EL (cell line): ENCODE measurements at regions not wholly inside any gene's neighbourhood (a gene's known extent, or its start where the extent isn't known, plus 50 kb on each side); places are given as distances from the start of the nearest gene placed in this dataset.
"Not testable (repeated sequence)": the region's sequence is repeated elsewhere in the genome, so short reads cannot be mapped to it uniquely, and the experiment has no call there.

Experiments
- DNase-seq: peaks from one replicate; pipeline ENCODE4 v3.0.0-alpha.2; 2016

- DNase-seq = no peak
These were observed 131.9 kb downstream of the NPR3 start for GRCh38 chr5:32842813-32843530.

GRCh38 chr5:32843531-32843895, 132.4 kb downstream of the NPR3 start:
- DNase-seq = no peak

- DNase-seq = no peak
These were observed 134.1 kb downstream of the NPR3 start for GRCh38 chr5:32845171-32845570.

- no peak for DNase-seq
These were observed 137.0 kb downstream of the NPR3 start for GRCh38 chr5:32848120-32848519.

GRCh38 chr5:32848681-32849080, 137.6 kb downstream of the NPR3 start:
- peak; percentile 34 for DNase-seq

GRCh38 chr5:32850817-32851496, 139.8 kb downstream of the NPR3 start:
- no peak for DNase-seq

- DNase-seq = no peak
These were observed 140.5 kb downstream of the NPR3 start for GRCh38 chr5:32851559-32852173.

- DNase-seq = peak; percentile 89
These were observed 141.4 kb downstream of the NPR3 start for GRCh38 chr5:32852535-32852934.

GRCh38 chr5:32852976-32853375, 141.9 kb downstream of the NPR3 start:
- peak; percentile 24 for DNase-seq

GRCh38 chr5:32854473-32854872, 143.4 kb downstream of the NPR3 start:
- no peak for DNase-seq

GRCh38 chr5:32859211-32859641, 148.1 kb downstream of the NPR3 start:
- peak; percentile 60 for DNase-seq

GRCh38 chr5:32865475-32865874, 154.4 kb downstream of the NPR3 start:
- DNase-seq = peak; percentile 60

- DNase-seq = no peak
These were observed 155.0 kb downstream of the NPR3 start for GRCh38 chr5:32866138-32866537.

- DNase-seq = peak; percentile 82
These were observed 158.1 kb downstream of the NPR3 start for GRCh38 chr5:32869216-32869615.

GRCh38 chr5:32876791-32877190, 165.7 kb downstream of the NPR3 start:
- no peak for DNase-seq

- not testable (repeated sequence) for DNase-seq
These were observed 168.2 kb downstream of the NPR3 start for GRCh38 chr5:32879364-32879763.

GRCh38 chr5:32880796-32881195, 169.7 kb downstream of the NPR3 start:
- DNase-seq = peak; percentile 45

- DNase-seq = no peak
These were observed 176.3 kb downstream of the NPR3 start for GRCh38 chr5:32887390-32887789.

- DNase-seq = no peak
These were observed 178.0 kb downstream of the NPR3 start for GRCh38 chr5:32889078-32889477.

- DNase-seq = no peak
These were observed 192.5 kb downstream of the NPR3 start for GRCh38 chr5:32903613-32904012.

GRCh38 chr5:32908641-32909040, 197.5 kb downstream of the NPR3 start:
- DNase-seq = no peak

- peak; percentile 77 for DNase-seq
These were observed 198.1 kb downstream of the NPR3 start for GRCh38 chr5:32909207-32909606.

GRCh38 chr5:32916648-32917047, 205.5 kb downstream of the NPR3 start:
- peak; percentile 60 for DNase-seq

- peak; percentile 76 for DNase-seq
These were observed 217.6 kb downstream of the NPR3 start for GRCh38 chr5:32928761-32929160.
